ENCODE measurements at regions not wholly inside any gene's neighbourhood (a gene's known extent, or its start where the extent isn't known, plus 50 kb on each side); places are given as distances from the start of the nearest gene placed in this dataset.

GRCh38 chr5:133663397-133664054 is 51.2 kb upstream of the FSTL4 start:
- no peaks in the 10 kb centered on the region for H4K20me1 ChIP-seq (ENCODE audit: insufficient read depth, low read length)
- DNase-seq (ENCODE audit: low spot score), result no peak
- CTCF ChIA-PET (ENCODE audit: unreplicated experiment), result no interaction called here
- peaks cover 6% of the 10 kb centered on the region for H3K4me1 ChIP-seq (ENCODE audit: insufficient read depth, low read length, poor library complexity, severe bottlenecking)
- no peak overlapping the region for H3K4me3 ChIP-seq (ENCODE audit: low read depth, low read length, poor library complexity, severe bottlenecking)
- H3K4me2 ChIP-seq (ENCODE audit: low read length), result no peak overlapping the region
- no TSS peak for BruUV-seq (replicated peaks)
- no peaks in the 10 kb centered on the region for H3K36me3 ChIP-seq (ENCODE audit: insufficient read depth, low read length)
- no peak for TF ChIP-seq EZH2phosphoT487 (IDR thresholded peaks at IDR 0.05; ENCODE audit: borderline replicate concordance, low read depth, low read length)
- TF ChIP-seq CTCF (conservative IDR thresholded peaks at IDR 0.05; ENCODE audit: low read length), result no peak
- POLR2A ChIA-PET, result interaction anchor here (0.6 to 0.7 kb wide), 2 partner anchors 13 to 1346 kb away, joined by 3 read pairs; no protein-coding TSS in a partner anchor
- H3K9me3 ChIP-seq (ENCODE audit: low read length), result no peaks in the 10 kb centered on the region
- H3K27ac ChIP-seq (ENCODE audit: low read depth, low read length, poor library complexity, severe bottlenecking), result no peak overlapping the region
- intact Hi-C loops (cut with micrococcal nuclease; ENCODE audit: unreplicated experiment), result no loop called here
- no peak overlapping the region for H2AFZ ChIP-seq (ENCODE audit: low read length)
- no peaks in the 10 kb centered on the region for H3K79me2 ChIP-seq (ENCODE audit: insufficient read depth, low read depth, low read length)
- no peaks in the 10 kb centered on the region for H3K9me2 ChIP-seq (ENCODE audit: insufficient read depth, low read length)

GRCh38 chr5:133662578-133662977 is 50.2 kb upstream of the FSTL4 start:
- Histone ChIP-seq H3K9me3 (ENCODE audit: low read length) (no peaks in the 10 kb centered on the region), H4K20me1 (ENCODE audit: insufficient read depth, low read length) (no peaks in the 10 kb centered on the region), H3K36me3 (ENCODE audit: insufficient read depth, low read length) (no peaks in the 10 kb centered on the region), H3K79me2 (ENCODE audit: insufficient read depth, low read depth, low read length) (no peaks in the 10 kb centered on the region), H3K4me1 (ENCODE audit: insufficient read depth, low read length, poor library complexity, severe bottlenecking) (peaks cover 13% of the 10 kb centered on the region), H3K27ac (ENCODE audit: low read depth, low read length, poor library complexity, severe bottlenecking) (no peak overlapping the region), H2AFZ (ENCODE audit: low read length) (no peak overlapping the region), H3K9me2 (ENCODE audit: insufficient read depth, low read length) (no peaks in the 10 kb centered on the region), H3K4me2 (ENCODE audit: low read length) (no peak overlapping the region), H3K4me3 (ENCODE audit: low read depth, low read length, poor library complexity, severe bottlenecking) (no peak overlapping the region)
- no peak for DNase-seq (ENCODE audit: low spot score)
- intact Hi-C loops (cut with micrococcal nuclease; ENCODE audit: unreplicated experiment), result no loop called here
- no peak for TF ChIP-seq CTCF (conservative IDR thresholded peaks at IDR 0.05; ENCODE audit: low read length)
- TF ChIP-seq EZH2phosphoT487 (IDR thresholded peaks at IDR 0.05; ENCODE audit: borderline replicate concordance, low read depth, low read length), result no peak
- no TSS peak for BruUV-seq (replicated peaks)
- CTCF ChIA-PET (ENCODE audit: unreplicated experiment), result no interaction called here
- POLR2A ChIA-PET, result interaction anchor here (0.6 kb wide), 1 partner anchor 1345 kb away, joined by 3 read pairs; no protein-coding TSS in a partner anchor

Data from OCI-LY7 (cell line).